RPMI7951 (cell line): ENCODE measurements at regions not wholly inside any gene's neighbourhood (a gene's known extent, or its start where the extent isn't known, plus 50 kb on each side); places are given as distances from the start of the nearest gene placed in this dataset.

ENCODE experiments used
- DNase-seq: peaks from one replicate; pipeline ENCODE4 v3.0.0-alpha.2; 2012; ENCODE audit warnings: low read depth

DNA sequence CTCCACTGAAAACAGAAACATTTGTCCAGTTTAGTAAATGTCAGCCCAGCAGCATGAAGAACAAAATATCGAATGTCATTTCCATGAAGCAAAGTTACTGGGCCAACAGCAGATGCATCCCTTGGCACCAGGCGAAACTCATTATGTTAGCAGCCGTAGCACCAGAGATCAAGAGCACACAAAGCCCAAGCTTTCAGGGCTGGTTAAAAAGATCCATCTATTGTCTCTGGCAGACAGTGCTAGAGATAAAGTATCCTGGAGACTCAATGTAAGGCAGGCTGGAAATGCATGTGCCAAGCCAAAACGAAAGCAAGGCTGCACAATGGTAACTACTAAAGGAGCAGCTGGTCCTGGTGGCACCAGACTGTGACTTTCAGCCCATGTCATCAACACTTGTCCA is 120.3 kb upstream of the PLEKHG7 start:
- no peak for DNase-seq

GRCh38 chr12:92581604-92582003 is 121.2 kb upstream of the PLEKHG7 start:
- DNase-seq = no peak

- no peak for DNase-seq
Observed at GRCh38 chr12:92574911-92575570, 127.7 kb upstream of the PLEKHG7 start.

GRCh38 chr12:92574051-92574783 is 128.6 kb upstream of the PLEKHG7 start:
- DNase-seq = peak; percentile 44

DNA sequence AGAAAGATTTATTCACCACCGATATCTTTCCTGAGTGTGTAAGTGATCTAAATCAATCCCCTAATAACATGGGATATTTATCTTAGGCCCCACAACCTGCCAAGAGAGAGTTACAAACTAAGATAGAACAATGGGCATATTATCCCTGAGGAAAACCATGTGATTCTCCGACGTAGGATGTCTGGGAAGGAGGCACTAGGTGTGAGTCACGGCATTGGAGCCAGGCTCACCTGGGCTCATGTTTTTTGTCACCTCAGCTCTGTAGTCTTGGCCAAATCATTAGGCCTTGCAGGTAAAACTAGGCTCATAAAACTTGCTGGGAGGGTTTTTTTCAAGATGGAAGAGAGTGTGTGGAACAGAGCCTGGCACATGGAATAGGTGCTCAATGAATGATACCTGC is 129.7 kb upstream of the PLEKHG7 start:
- no peak for DNase-seq

DNA sequence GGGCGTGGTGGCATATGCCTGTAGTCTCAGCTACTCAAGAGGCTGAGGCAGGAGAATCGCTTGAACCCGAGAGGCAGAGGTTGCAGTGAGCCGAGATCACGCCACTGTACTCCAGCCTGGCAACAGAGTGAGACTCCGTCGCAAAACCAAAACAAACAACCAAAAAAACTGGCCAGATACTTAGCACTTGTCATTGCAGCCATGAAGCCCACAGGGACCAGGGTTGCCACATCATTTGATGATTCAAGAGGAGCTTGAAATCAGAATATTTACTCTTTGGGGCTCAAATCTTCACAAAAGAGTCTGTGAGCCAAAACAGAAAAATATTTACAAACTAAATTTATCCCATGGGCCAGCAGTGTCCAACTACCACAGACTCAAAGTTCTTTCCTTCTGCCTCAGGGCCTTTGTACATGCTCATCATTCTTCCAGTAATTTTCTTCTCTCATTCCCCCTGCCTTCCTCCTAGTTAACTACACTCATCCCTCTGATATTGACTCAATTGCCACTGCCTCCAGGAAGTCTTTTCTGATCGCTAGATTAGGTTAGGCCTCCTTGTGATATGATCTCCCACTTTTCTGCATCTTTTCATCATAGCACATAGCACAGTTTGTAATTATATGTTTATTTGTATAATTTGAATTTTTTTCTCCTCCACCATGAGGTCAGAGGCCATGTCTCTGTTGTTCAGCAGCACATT is 130.8 kb upstream of the PLEKHG7 start:
- no peak for DNase-seq

- no peak for DNase-seq
Observed at GRCh38 chr12:92571169-92571568, 131.6 kb upstream of the PLEKHG7 start.

GRCh38 chr12:92570056-92570753 is 132.6 kb upstream of the PLEKHG7 start:
- peak; percentile 68 for DNase-seq

DNA sequence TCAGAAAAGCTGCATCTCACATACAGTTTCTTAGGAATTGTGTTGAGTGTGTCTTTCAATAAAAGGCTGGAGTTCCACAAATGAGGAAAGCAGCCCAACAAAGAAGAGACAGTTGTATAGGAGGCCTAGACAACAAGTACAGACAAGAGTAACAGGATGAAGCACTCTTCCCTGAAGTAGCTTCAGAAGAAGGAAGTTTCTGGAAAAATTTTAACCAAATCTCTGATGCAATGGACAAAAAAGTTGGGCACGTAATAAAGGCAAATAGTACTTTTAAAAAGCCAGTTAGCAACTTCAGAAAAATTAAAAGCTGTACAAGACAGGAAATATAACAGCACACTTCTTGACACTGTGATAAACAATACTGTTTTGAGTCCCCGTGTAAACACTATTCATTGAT is 134.1 kb upstream of the PLEKHG7 start:
- DNase-seq = no peak

- DNase-seq = no peak
Observed at GRCh38 chr12:92566448-92567019, 136.3 kb upstream of the PLEKHG7 start.

GRCh38 chr12:92563819-92564218 is 139.0 kb upstream of the PLEKHG7 start:
- DNase-seq = no peak

DNA sequence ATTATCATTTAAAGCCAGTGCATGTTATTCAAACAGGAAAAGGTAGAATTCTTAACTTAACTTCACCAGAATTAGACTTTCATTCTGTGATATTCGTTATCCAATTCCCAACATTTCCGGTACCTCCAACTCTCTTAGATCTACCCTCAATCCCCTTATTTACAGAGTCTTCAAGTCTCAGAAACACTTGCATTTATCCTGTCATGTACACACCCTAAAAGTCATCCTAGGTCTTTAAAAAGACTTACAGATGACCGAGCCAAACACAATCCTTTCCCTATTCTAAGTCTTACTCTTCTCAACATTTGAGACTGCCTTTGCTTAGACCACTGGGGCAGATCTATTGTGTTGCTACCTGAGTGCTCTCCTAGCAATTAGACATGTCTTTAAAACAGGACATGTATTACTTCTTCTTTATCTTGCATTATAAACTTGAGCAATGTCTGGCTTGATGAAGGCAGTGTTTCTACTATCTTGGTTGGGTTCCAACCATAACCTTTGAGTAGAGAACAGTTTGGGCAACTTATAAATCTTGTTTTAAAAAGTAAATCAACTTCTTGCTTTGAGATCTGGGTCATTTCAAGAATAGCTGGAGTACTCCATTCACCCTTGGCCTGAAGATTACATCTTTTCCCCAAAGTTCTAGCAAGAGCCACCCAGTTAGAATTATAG is 140.6 kb upstream of the PLEKHG7 start:
- no peak for DNase-seq

GRCh38 chr12:92561543-92561899 is 141.3 kb upstream of the PLEKHG7 start:
- DNase-seq = peak; percentile 85

DNA sequence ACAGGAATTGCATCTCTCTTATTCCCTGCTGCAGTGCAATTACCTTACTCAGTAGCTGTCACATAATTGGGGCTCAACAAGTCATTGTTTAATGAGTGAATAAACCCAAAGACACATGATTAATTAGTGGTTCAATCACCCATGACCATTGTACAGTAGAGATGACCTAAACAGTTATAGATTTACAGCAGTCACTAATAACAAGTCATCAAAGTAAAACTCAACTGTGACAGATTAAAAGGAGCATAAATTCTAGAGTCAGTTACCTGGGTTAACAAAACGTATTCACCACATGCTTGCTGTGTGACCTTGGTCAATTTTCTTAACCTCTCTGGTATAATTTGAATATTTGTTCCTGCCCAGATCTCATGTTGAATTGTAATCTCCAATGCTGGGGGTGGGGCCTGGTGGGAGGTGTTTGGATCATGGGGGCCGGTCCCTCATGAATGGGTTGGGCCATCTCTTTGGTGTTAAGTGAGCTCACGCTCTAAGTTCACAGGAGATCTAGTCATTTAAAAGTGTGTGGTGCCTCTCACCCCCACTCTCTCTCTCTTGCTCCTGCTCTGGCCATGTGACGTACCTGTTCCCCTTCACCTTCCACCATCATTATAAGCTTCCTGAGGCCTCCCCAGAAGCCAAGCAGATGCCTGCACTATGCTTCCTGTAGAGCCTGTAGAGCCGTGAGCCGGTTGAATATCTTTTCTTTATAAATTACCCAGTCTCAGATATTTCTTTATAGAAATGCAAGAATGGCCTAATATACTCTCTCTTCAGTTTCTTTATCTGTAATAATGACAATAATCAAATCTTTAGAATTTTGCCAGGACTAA is 141.9 kb upstream of the PLEKHG7 start:
- DNase-seq = no peak

GRCh38 chr12:92558806-92559205 is 144.0 kb upstream of the PLEKHG7 start:
- peak; percentile 52 for DNase-seq

DNA sequence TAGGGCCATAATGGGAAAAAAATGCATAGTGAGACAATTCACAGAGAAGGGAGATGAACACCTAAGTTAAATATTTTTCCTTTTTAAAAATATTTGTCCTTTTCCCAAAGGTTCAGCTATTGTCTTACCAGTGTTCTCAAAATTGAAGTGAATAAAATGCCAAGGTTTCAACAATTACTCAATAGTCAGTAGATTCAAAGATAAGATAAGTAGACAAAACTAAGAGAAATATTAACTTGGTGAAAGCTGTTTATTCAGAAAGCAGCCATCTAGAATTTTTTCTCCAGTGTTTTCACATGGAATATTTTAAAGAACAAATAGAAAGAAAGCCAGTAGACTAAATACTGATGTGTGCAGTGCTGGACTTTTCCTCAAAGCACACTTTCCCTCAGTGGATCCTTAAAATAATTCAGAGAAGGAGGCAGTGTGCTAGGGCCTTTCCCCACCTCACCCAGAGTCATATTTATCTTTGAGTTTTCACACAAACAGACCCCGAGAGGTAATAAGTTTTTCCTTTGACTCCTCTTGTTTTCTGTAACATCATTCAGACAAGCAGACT is 144.5 kb upstream of the PLEKHG7 start:
- DNase-seq = no peak

DNA sequence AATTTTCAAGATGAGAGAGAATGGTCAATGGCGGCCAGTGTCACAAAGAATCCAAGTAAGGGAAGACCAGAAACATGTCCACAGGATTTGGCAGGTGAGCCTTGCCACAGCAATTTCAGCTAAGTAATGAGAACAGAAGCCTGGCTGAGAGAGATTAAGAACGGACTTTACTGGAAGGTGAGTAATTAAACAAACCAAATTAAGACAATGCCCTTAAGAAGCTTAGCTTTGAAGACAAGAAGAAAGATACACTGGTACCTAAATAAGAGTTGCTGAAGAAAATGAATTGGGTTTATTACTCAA is 145.4 kb upstream of the PLEKHG7 start:
- DNase-seq = no peak

- no peak for DNase-seq
Observed at GRCh38 chr12:92556637-92557421, 146.0 kb upstream of the PLEKHG7 start.

- no peak for DNase-seq
Observed at GRCh38 chr12:92556141-92556540, 146.6 kb upstream of the PLEKHG7 start.
